Stimulated activated CD4-positive, alpha-beta T cell treated with anti-CD3 and anti-CD28 coated beads, TNF-alpha, amount 100 ng/mL, for 48 hours (primary cell): ENCODE measurements at regions not wholly inside any gene's neighbourhood (a gene's known extent, or its start where the extent isn't known, plus 50 kb on each side); places are given as distances from the start of the nearest gene placed in this dataset.
"Not testable (repeated sequence)": the region's sequence is repeated elsewhere in the genome, so short reads cannot be mapped to it uniquely, and the experiment has no call there.

Source experiments
- DNase-seq, 3 donors: peaks; one replicate each; pipeline ENCODE4 v3.0.0-alpha.2; 2020; ENCODE audit warnings: low read depth in 3 of 3

DNA sequence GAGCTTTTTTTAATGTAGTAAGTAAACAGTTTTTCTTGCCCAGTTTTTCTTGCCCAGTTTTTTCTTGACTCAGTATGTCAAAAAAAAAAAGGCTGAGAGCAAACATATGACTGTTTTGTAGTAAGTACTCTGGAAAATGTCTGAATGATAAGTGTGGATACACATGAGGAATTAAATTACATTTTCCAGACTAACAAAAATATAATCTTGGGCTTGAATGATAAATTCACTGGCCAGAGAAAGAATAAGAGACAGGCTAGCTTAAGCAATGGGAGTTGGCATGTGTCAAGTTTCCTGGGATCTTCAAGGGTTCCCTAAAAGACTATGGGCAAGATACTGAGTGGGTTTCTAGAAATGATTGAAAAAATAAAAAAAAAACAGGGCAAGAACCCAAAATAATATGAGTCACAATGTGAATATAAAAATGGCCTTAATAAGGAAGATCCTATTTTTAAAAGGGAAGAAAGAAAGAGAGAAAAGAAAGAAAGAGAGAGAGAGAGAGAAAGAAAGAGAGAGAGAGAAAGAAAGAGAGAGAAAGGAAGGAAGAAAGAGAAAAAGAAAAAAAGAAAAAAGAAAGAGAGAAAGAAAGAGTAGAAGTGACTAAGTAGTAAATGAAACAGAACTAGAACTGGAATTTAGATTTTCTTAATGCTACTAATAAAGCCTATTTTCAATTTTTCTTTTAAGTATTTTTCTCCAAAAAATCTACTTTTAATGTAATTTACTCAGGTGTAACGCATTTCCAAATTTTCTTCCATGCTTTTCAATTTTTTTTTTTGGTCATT, 60.2 kb downstream of the TFPI2 start:
- DNase-seq, result no peak

DNA sequence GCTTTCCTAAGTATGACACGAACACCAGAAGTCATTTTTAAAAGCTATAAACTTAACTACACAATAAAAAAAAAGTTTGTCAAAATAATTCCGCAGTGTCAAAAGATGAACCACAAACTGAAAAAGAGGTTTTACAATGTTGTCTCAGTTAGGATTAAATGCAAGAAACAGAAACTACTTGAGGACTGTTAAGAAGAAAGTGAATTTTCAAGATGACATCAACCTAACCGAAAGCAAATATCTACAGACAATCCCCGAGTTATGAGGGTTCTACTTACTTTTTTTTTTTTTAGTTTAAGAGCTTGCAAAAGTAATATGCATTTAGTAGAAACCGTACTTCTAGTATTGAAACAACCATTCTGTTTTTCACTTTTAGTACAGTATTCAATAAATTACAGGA, 62.3 kb downstream of the TFPI2 start:
- DNase-seq, result no peak

DNA sequence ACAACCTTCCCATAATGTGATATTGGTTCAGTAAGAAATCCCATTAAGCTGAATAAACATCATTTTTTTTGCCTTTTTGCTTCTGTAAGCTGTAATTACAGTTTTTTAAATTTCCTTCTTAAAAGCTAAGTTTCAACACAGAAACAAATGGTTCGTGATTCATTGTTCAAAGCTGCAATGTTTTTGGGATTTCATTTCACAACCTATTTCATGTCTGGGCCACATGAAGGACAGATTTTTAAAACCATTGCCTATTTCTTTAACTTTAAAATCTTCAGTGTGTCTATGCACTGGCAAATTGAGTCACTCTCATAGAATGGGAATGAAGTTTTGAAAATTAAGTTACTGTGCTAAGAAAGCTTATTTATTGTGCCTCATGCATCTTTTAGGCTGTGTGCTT, 66.9 kb downstream of the TFPI2 start:
- DNase-seq, result no peak

- no peak for DNase-seq
Measured at GRCh38 chr7:93821463-93821862, 69.1 kb downstream of the TFPI2 start.

DNA sequence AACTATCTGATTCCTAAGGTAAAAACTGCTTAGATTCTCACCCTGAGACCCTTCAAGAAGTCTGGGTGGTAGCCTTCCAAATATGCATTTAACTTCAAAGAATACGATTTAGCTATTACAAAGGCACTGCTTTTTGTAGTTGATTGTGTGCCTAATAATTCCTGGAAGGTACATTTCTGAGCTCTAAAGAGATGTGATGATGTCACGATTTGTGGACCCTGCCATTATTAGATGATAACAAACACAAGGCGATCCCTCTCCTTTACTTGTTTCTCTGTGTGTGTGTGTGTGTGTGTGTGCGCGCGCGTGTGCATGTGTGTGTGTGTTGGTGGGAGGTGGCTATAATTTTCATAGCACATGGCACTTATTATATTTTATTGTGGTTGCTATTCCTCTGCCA, 70.9 kb downstream of the TFPI2 start:
- DNase-seq, result no peak

- no peak for DNase-seq
Measured at GRCh38 chr7:93817526-93817925, 73.0 kb downstream of the TFPI2 start.

GRCh38 chr7:93817004-93817403, 73.5 kb downstream of the TFPI2 start:
- no peak for DNase-seq

GRCh38 chr7:93813514-93813913, 77.0 kb downstream of the TFPI2 start:
- no peak for DNase-seq

GRCh38 chr7:93812061-93812460, 78.5 kb downstream of the TFPI2 start:
- DNase-seq, result no peak

- no peak for DNase-seq
Measured at GRCh38 chr7:93811198-93811597, 79.4 kb downstream of the TFPI2 start.

DNA sequence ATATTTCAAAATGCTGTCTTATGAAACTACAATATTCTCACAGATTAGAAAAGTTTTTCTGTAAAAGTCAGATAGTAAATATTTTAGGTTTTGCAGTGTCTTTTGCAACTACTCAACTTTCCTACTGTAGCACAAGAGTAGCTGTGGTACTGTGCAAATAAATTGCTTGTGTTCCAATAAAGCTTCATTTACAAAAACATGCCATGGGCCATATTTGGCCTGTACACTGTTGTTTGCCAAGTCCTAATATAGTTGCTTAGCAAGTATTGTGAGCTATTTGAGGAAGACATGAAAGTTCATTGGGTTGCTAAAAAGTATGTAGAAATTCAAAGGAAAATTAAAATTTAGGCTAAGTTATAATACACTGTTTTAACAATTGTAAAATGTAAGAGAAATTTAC, 80.0 kb downstream of the TFPI2 start:
- DNase-seq, result no peak

DNA sequence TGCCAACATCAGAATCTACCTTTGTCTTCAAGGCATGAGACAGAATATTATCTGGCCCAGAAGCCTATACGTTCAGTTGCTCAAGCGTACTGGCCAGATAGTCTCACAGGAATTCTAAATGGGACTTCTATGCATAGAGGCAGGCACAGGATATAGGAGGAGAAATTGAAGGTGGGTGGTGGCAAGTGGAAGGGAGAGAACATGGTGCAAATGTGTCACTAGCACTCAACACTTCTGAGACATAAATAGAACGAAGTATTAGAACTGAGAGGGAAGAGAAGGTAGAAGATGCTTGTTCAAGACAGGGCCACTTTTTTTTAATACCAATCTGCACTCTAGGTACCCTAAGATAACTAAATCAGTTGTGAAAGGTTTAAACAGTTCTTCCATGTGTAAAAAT, 85.8 kb downstream of the TFPI2 start:
- DNase-seq, result no peak

DNA sequence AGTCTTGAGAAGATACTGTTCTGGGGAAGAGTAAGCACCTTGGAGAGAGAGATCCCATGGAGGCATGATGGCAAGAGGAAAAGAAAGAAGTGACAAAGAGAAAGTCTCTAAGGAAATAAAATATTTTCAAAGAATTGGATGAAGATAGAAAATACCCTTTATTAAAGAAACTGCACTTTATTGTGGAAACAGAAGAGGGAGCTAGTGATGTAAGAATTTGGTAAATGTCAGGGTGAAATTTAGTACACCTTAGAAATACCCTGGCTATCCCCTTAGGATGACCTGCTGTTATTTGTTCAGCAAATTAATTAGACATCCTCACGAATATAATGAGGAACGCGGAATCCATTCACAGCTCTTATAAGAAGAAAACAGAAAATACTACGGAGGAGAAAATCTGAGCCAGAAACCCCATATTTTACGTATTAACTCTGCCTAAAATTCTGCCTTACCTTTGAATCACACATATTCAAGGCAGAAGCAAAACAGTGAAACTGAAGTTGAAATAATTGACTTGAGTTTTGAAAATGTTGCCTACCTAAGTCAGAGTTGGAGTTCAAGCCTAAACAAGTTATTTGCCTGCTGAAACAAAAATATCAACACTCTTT, 90.7 kb downstream of the TFPI2 start:
- no peak for DNase-seq

GRCh38 chr7:93793084-93793697, 97.4 kb downstream of the TFPI2 start:
- not testable (repeated sequence) for DNase-seq

DNA sequence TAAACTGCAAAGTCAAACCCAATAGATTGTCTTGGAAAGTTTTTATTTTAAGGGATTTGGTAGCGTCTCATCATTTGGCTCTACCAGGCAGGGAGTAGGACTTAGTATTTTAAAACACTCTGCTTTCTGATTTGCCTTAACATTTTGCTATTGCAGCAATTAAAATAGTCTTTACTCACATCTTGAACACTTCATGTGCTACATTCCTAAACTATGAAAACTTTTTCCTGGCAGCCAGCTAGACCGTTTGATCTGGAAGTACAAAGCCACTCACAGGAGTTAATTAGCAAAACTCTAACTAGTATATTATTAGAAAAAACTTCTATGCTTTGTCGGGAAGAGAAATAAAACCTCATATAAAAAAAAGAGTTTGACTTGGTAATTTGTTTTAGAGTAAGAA, 111.4 kb downstream of the TFPI2 start:
- DNase-seq, result no peak

DNA sequence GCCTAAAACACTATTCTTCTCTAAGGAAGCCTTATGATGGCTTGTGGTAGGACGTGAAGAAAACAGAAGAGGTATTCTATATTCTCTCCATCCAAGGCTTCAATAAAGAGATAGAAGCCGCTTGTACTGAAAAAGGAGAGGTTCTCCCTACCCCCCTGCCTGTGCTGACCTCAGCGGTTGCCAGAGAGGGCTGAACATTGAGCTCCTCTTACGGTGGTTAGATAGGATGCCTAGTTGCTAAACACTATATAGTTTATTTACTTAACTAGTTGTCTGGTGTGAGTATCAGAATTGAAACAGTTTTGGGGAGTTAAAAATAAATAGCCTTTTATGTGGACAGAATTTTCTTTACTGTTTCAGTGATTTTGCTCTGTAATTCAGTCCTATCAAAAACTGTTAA, 112.2 kb downstream of the TFPI2 start:
- DNase-seq, result no peak

DNA sequence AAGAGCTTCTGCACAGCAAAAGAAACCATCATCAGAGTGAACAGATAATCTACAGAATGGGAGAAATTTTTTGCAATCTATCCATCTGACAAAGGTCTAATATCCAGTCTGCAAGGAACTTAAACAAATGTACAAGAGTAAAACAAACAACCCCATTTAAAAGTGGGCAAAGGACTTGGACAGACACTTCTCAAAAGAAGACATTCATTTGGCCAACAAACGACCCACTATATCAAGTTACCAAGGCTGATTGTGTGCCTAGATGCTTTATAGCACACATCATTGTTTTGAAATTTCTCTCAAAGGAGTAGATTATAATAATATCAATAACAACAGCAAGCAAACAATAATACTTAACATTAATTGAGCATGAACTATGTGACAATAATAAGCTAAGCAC, 117.1 kb downstream of the TFPI2 start:
- no peak for DNase-seq

DNA sequence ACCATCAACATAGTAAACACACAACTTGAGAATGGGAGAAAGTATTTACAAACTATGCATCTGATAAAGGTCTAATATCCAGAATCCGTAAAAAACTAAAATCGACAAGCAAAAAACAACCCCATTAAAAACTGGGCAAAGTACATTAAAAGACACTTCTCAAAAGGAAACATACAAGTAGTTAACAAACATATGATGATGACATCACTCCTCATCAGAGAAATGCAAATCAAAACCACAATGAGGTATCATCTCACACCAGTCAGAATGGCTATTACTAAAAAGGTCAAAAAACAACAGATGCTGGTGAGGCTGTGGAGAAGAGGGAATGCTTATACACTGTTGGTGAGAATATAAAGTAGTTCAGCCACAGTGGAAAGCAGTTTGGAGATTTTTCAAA, 125.1 kb downstream of the TFPI2 start:
- DNase-seq, result no peak

DNA sequence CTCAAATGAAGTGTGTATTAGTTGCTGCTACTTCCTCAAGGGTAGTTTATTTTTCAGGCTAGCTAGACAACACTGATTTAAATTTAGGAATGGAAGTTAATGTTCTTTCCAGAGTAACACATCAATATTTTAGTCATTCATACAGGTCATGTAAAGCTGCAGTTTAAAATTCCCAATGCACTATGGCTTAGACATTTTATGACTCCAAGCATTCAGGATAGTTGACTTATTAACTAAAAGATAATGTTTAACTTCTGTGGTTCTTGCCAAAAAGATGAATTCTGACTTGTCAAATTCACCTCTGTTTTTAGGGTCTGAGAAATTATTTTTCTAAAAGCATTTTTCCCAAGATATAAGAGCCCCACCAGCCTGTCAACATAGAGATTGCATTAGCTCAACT, 131.9 kb downstream of the TFPI2 start:
- no peak for DNase-seq

DNA sequence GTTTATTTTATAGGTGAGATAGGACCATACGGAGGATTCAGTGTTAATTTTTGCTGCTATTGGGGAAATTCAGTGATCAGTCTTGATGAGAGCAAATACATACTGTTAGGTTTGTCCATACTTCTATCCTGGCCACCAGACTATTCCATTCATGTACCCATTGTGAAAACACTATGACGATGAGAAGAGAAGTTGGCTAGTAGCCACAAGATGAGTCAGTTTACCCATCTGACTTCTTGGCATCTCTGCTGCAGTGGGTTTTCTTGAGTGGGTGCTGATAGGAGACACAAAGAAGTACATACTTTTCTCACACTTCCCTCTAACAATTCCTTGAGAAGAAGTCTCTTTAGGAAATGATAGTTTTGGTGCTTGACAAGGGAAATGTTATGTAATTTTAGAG, 133.1 kb downstream of the TFPI2 start:
- no peak for DNase-seq

- no peak for DNase-seq
Measured at GRCh38 chr7:93756890-93757289, 133.7 kb downstream of the TFPI2 start.

DNA sequence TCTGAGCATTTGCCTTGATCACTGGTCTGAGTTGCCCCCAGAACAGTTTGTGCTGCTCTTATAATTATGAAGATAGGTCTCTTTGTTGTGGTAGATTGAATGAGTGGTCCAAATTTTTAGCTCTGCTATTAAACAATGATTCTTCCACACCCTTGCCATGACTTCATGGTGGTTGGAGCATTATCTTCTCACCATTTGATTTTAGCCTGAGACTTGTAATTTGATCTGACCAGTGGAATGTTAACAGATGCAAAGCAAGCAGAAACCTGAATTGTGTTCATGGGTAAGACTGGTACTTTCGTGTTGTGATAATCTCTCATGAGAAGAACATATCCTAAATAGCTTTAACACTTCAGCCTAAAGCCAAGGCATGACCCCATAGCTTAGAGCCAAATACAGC, 139.1 kb downstream of the TFPI2 start:
- DNase-seq, result no peak

- DNase-seq, result no peak
Measured at GRCh38 chr7:93750986-93751385, 139.6 kb downstream of the TFPI2 start.
